ENCODE measurements at regions not wholly inside any gene's neighbourhood (a gene's known extent, or its start where the extent isn't known, plus 50 kb on each side); places are given as distances from the start of the nearest gene placed in this dataset.

DNA sequence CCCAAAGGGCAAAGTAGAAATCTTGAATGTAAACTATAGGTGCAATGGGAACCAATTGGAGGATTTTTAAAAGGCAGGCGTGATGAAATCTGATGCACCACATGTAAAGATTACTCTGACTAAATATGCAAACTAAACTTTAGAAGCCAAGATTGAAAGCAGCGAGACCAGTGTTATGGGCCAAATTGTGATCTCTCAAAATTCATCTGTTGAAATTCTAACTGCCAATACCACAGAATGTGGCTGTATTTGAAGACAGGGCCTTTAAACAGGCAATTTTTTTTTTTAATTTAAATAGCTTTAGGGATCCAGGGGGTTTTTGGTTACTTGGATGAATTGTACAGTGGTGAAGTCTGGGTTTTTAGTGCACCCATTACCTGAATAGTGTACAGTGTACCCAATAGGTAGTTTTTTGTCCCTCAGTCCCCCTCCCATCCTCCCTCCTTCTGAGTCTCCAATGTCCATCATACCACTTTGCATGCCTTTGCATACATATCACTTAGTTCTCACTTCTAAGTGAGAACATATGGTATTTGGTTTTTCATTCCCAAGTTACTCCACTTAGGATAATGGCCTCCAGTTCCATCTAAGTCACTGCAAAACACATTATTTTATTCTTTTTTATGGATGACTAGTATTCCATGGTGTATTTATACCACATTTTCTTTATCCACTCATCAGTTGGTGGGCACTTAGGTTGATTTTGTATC is 69.7 kb downstream of the DRD1 start:
- H3K36me3 Mint-ChIP-seq (ENCODE audit: low read depth) = no peaks in the 10 kb centered on the region
- H3K27ac Mint-ChIP-seq = no peak overlapping the region
- intact Hi-C loops (cut with micrococcal nuclease) = no loop called here
- CTCF ChIA-PET = no interaction called here
- peaks cover 29% of the 10 kb centered on the region for H3K27me3 Mint-ChIP-seq (ENCODE audit: low read depth)
- no peaks in the 10 kb centered on the region for H3K4me1 Mint-ChIP-seq (ENCODE audit: low read depth)
- no peak overlapping the region for H3K4me3 Mint-ChIP-seq
- no peak for DNase-seq
- no peaks in the 10 kb centered on the region for H3K9me3 Mint-ChIP-seq

DNA sequence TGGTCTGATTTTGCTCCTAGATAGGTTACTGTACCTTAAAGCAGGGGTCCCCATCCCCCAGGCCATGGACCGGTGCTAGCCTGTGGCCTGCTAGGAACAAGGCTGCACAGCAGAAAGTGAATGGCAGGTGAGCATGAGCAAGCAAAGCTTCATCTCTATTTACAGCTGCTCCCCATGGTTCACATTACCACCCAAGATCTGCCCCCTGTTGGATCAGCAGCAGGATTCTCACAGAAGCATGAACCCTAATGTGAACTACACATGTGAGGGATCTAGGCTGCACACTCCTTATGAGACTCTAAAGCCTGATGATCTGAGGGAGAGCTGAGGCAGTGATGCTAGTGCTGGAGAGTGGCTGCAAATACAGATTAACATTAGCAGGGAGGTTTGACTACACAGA is 78.1 kb downstream of the DRD1 start:
- H3K27me3 Mint-ChIP-seq (ENCODE audit: low read depth) = peaks cover 9% of the 10 kb centered on the region
- no peak overlapping the region for H3K4me3 Mint-ChIP-seq
- H3K27ac Mint-ChIP-seq = no peak overlapping the region
- no peak for DNase-seq
- no peaks in the 10 kb centered on the region for H3K9me3 Mint-ChIP-seq
- H3K36me3 Mint-ChIP-seq (ENCODE audit: low read depth) = no peaks in the 10 kb centered on the region
- CTCF ChIA-PET = no interaction called here
- no peaks in the 10 kb centered on the region for H3K4me1 Mint-ChIP-seq (ENCODE audit: low read depth)
- intact Hi-C loops (cut with micrococcal nuclease) = no loop called here

DNA sequence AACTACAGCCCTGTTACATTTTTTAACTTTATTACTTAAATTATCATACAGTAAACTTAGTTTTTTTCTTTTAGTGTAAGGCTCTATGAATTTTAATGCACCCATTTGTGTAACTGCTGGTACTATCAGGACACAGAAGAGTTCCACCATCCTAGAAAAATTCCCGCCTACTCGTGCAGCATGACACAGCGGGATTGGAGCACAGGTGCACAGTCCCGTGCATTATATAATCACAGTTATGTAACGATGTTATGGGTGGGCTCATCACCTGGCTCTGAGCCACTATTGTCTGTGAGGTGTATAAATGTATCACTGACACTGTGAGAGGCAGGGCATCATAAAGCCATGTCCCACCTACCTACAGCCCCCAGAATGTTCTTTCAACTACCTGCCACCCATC is 80.7 kb downstream of the DRD1 start:
- no peak for DNase-seq
- Mint-ChIP-seq H3K27ac (no peak overlapping the region), H3K4me3 (no peak overlapping the region), H3K27me3 (ENCODE audit: low read depth) (peaks cover 5% of the 10 kb centered on the region), H3K4me1 (ENCODE audit: low read depth) (no peaks in the 10 kb centered on the region), H3K36me3 (ENCODE audit: low read depth) (no peaks in the 10 kb centered on the region), H3K9me3 (no peaks in the 10 kb centered on the region)
- intact Hi-C loops (cut with micrococcal nuclease) = no loop called here
- CTCF ChIA-PET = interaction anchor here (0.6 kb wide), 1 partner anchor 581 kb away, joined by 4 read pairs; no protein-coding TSS in a partner anchor

DNA sequence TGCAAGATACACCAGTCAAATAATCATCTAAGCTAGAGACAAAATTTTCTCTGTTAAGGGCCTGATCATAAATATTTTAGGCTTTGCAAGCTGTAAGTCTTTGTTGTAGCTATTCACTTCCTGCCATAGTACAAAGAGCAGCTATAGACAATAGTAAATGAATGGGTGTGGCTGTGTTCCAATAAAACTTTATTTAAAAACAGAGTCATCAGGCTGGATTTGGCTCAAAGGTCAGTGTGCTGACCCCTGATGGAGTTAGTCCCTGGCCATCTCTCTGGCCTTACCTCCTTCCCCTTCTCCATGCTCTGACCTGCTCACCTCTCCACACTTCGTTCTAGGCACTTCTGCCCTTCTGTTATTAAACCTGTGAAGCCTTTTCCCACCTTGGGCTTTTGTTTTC is 86.0 kb downstream of the DRD1 start:
- no peaks in the 10 kb centered on the region for H3K36me3 Mint-ChIP-seq (ENCODE audit: low read depth)
- intact Hi-C loops (cut with micrococcal nuclease) = no loop called here
- H3K9me3 Mint-ChIP-seq = no peaks in the 10 kb centered on the region
- peaks cover 9% of the 10 kb centered on the region for H3K27me3 Mint-ChIP-seq (ENCODE audit: low read depth)
- CTCF ChIA-PET = no interaction called here
- DNase-seq = no peak
- H3K4me1 Mint-ChIP-seq (ENCODE audit: low read depth) = no peaks in the 10 kb centered on the region
- no peak overlapping the region for H3K27ac Mint-ChIP-seq
- no peak overlapping the region for H3K4me3 Mint-ChIP-seq

DNA sequence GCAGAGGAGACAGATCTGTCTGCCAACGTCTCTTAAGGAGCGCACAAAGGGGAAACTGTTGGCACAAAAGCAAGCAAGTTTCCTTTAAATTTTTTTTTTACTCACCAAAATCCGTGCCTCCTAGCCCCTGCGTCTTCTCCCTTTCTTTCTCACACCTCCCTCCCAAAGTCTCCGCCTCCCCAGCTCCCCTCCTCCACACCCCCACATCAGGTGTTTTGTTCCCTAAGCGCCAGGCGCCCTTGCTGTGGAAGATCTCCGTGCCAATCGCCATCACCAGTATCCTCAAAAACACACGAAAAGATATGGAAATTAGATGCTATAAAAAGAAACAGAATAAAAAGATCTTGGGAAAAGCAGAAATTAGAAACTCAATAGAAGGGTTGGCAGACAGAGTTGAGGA is 87.6 kb downstream of the DRD1 start:
- Mint-ChIP-seq H3K36me3 (ENCODE audit: low read depth) (no peaks in the 10 kb centered on the region), H3K9me3 (no peaks in the 10 kb centered on the region), H3K4me1 (ENCODE audit: low read depth) (no peaks in the 10 kb centered on the region), H3K27ac (no peak overlapping the region), H3K4me3 (no peak overlapping the region), H3K27me3 (ENCODE audit: low read depth) (peaks cover 10% of the 10 kb centered on the region)
- DNase-seq = no peak
- CTCF ChIA-PET = no interaction called here
- intact Hi-C loops (cut with micrococcal nuclease) = no loop called here

DNA sequence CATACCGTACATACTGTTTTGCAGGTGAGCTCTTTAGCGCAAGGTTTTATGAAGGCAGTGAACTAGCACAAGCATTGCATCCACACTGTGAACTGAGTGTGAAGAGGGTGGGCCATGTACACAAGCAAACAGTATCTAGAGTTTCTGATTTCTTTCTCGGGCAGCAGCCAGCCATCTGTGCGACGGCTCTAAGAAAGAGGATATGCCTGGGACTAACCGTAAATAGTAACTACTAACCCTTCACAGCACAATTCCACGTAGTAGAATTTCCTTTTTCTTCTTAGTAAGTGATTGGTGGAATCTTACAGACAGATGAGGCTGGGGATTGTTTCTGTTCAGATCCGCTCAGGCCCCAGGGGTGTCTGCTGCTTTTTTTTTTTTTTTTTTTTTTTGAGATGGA is 89.0 kb downstream of the DRD1 start:
- Mint-ChIP-seq H3K36me3 (ENCODE audit: low read depth) (no peaks in the 10 kb centered on the region), H3K9me3 (no peaks in the 10 kb centered on the region), H3K27ac (no peak overlapping the region), H3K4me1 (ENCODE audit: low read depth) (no peaks in the 10 kb centered on the region), H3K4me3 (no peak overlapping the region), H3K27me3 (ENCODE audit: low read depth) (peaks cover 11% of the 10 kb centered on the region)
- CTCF ChIA-PET = no interaction called here
- DNase-seq = no peak
- intact Hi-C loops (cut with micrococcal nuclease) = no loop called here

DNA sequence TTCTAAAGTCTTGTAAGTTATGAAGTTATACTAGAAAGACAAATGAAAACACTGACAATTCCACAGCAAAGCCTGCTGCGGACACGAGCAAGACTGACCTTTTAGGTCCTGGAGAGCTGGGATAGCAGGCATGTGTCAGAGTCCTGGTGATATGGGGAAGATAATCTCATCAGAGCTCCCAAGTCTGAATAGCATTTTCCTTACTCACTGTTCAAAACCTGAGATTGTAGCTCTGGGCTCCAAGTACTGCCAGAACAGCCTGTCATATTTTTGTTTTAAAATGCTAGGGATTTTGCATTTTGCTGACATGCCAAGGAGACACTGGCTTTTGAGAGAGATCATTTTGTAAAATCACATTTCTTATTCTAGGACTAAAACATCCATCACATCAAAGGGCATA is 90.1 kb downstream of the DRD1 start:
- Mint-ChIP-seq H3K4me3 (no peak overlapping the region), H3K27me3 (ENCODE audit: low read depth) (peaks cover 12% of the 10 kb centered on the region), H3K27ac (no peak overlapping the region), H3K36me3 (ENCODE audit: low read depth) (no peaks in the 10 kb centered on the region), H3K9me3 (no peaks in the 10 kb centered on the region), H3K4me1 (ENCODE audit: low read depth) (no peaks in the 10 kb centered on the region)
- CTCF ChIA-PET = interaction anchor here (0.7 kb wide), 1 partner anchor 24 kb away, joined by 4 read pairs; no protein-coding TSS in a partner anchor
- DNase-seq = no peak
- intact Hi-C loops (cut with micrococcal nuclease) = no loop called here

DNA sequence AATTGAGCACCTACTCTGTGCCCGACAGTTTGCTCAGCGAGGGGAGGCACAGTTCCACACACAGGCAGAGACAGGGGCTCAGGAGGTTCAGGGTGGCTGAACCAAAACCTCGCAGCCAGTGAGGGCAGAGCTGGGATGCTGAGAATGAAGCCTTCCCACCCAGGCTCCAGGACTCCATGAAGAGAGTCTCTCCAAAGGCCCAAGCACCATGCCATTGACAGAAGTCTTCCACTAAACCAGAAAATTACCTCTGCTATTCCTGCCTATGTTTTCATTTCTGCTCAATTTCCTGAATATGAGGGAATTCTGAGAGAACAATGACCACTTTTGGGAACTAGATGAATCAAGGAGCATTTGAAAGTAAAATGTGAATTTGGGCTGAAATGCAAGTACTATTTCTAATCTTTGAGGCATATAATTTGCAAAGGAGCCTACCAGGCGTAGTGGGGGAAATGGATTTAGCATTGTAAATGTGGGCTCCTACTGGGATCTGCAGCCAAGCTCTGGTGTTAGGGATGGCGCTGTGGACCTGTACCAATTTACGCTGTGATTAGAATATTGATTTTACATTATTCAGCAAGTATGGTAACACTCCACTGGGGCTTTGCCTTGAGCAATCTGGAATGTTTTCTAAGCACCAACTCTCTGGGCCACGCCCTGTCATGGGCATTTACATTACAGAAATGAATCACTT is 91.9 kb downstream of the DRD1 start:
- CTCF ChIA-PET = no interaction called here
- no peak for DNase-seq
- no peaks in the 10 kb centered on the region for H3K36me3 Mint-ChIP-seq (ENCODE audit: low read depth)

DNA sequence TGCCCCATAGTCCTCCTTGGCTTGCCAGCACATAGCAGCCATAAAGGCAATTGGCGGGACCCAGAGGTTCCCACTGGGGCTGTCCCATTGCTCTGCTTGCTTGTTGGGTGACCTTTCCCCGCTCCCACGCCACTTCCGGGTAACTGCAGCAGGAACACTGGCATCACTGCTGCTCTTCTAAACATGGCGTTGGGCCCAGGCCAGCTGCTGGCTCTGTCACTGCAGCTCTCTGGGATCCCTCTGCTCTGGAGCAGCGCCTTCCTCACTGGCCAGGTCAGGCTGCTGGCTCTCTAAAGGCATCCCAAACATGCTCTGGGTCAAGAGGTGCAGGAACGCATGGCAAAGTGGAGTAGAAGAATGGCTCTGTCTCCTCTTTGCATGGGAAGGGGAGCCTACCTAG is 92.9 kb downstream of the DRD1 start:
- CTCF ChIA-PET = no interaction called here
- Mint-ChIP-seq H3K9me3 (no peaks in the 10 kb centered on the region), H3K4me1 (ENCODE audit: low read depth) (no peaks in the 10 kb centered on the region), H3K4me3 (no peak overlapping the region), H3K27ac (no peak overlapping the region), H3K36me3 (ENCODE audit: low read depth) (no peaks in the 10 kb centered on the region), H3K27me3 (ENCODE audit: low read depth) (peaks cover 21% of the 10 kb centered on the region)
- DNase-seq = no peak
- intact Hi-C loops (cut with micrococcal nuclease) = no loop called here

More for the DNA sequence above, 91.9 kb downstream of the DRD1 start:
- Mint-ChIP-seq H3K27me3 (ENCODE audit: low read depth) (peaks cover 19% of the 10 kb centered on the region), H3K27ac (no peak overlapping the region), H3K9me3 (no peaks in the 10 kb centered on the region), H3K4me3 (no peak overlapping the region), H3K4me1 (ENCODE audit: low read depth) (no peaks in the 10 kb centered on the region)
- intact Hi-C loops (cut with micrococcal nuclease) = no loop called here

DNA sequence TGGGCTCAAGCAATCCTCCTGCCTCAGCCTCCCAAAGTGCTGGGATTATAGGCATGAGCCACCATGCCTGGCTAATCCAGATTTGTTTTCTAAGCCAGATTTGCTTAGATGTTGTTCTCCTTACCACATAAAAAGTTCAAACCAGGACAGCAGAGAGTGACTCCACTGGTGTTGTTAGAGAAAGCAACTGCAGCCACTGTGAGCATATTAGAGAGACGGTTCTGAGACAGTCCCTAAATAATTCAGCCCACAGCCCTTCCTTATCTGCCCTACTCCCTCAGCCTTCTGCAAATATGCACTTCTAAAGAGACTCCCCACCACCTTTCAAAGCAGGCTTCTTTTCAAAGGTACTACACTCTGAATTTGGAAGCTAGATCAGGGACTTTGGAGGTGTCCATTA is 96.1 kb downstream of the DRD1 start:
- CTCF ChIA-PET = no interaction called here

DNA sequence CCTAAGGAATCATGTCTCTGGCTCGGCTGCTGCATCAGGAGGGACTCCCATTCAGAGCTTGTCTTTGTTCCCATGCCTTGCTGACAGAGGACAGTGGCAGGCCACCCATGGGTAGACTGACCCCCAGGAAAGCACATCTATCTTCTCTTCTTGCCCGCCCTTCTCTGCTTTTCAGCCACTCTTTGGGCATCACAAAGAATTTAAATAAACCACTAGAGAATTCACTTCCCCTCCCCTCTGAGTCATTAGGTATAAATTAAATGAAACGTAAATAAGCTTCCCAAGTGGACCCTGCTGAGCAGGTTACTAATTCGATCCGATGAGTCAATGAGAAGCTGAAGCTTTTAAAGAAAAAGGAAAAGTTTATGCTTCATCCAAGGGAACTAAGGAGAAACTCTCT is 97.0 kb downstream of the DRD1 start:
- no peak for DNase-seq
- CTCF ChIA-PET = no interaction called here

More for the DNA sequence above, 96.1 kb downstream of the DRD1 start:
- intact Hi-C loops (cut with micrococcal nuclease) = no loop called here
- Mint-ChIP-seq H3K4me3 (no peak overlapping the region), H3K9me3 (no peaks in the 10 kb centered on the region), H3K27ac (no peak overlapping the region), H3K4me1 (ENCODE audit: low read depth) (no peaks in the 10 kb centered on the region), H3K36me3 (ENCODE audit: low read depth) (no peaks in the 10 kb centered on the region), H3K27me3 (ENCODE audit: low read depth) (peaks cover 25% of the 10 kb centered on the region)
- DNase-seq = no peak

DNA sequence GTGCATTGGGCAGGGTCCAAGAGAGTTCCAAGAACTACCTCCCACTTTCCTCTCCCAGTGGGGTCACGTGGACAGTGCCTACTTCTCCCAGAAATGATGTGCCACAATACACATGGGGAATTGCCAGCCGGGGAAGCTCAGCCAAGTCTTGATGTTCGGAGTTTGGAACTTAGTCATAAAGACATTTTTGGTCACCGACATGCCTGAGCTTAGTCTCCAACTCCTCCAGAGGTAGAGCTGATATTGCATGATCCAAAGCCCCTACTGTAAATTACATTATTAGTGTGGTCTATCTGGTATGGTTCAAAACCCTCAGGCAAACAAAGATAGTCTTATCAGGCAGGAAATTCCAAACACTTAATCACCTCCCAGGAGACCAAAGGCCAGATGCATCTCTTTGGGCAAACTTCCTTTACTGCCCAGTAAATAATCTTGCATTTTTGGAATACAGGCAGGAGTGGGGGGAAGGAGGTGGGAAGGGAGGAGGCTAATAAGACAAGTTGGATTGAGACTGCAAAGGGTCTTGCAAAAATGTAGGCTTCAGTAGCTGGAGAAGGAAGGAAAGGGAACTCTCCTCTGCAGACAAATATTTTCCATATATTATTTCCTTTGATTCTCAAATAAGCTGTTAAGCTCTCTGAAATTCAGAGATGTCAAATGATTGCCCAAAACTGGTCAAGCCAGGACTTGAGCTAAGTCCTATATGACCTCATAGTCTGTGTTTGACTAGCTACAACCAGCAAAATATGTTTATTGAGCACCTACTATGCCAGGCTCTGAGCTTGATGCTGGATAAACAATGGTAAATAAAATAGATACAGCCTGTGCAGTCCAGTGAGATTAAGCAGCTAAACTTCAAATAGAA is 99.4 kb downstream of the DRD1 start:
- H3K9me3 Mint-ChIP-seq = no peaks in the 10 kb centered on the region
- H3K4me3 Mint-ChIP-seq = no peak overlapping the region
- no peak overlapping the region for H3K27ac Mint-ChIP-seq
- CTCF ChIA-PET = interaction anchor here (0.6 kb wide), 1 partner anchor 22 kb away, joined by 4 read pairs; no protein-coding TSS in a partner anchor
- no peaks in the 10 kb centered on the region for H3K36me3 Mint-ChIP-seq (ENCODE audit: low read depth)
- H3K27me3 Mint-ChIP-seq (ENCODE audit: low read depth) = peaks cover 19% of the 10 kb centered on the region
- DNase-seq = no peak
- no peaks in the 10 kb centered on the region for H3K4me1 Mint-ChIP-seq (ENCODE audit: low read depth)
- intact Hi-C loops (cut with micrococcal nuclease) = no loop called here

More for the DNA sequence above, 97.0 kb downstream of the DRD1 start:
- Mint-ChIP-seq H3K36me3 (ENCODE audit: low read depth) (no peaks in the 10 kb centered on the region), H3K27ac (no peak overlapping the region), H3K4me1 (ENCODE audit: low read depth) (no peaks in the 10 kb centered on the region), H3K9me3 (no peaks in the 10 kb centered on the region), H3K27me3 (ENCODE audit: low read depth) (peaks cover 23% of the 10 kb centered on the region), H3K4me3 (no peak overlapping the region)
- intact Hi-C loops (cut with micrococcal nuclease) = no loop called here
